Neural progenitor cell (in vitro differentiated cells): ENCODE measurements at regions not wholly inside any gene's neighbourhood (a gene's known extent, or its start where the extent isn't known, plus 50 kb on each side); places are given as distances from the start of the nearest gene placed in this dataset.

ENCODE experiments used
- EZH2 ChIP-seq: fragments of 200-600 bp; sonication (generic); IDR thresholded peaks from 2 replicates; pipeline ENCODE4 v1.6.1; 2017; ENCODE audit warnings: antibody characterized with exemption, mild to moderate bottlenecking, moderate library complexity
- TF ChIP-seq, protein P1 (sequence below): fragments of 200-600 bp; sonication (generic); IDR thresholded peaks from 2 replicates; pipeline ENCODE4 v1.5.1; 2017; ENCODE audit warnings: antibody characterized with exemption, mild to moderate bottlenecking

DNA sequence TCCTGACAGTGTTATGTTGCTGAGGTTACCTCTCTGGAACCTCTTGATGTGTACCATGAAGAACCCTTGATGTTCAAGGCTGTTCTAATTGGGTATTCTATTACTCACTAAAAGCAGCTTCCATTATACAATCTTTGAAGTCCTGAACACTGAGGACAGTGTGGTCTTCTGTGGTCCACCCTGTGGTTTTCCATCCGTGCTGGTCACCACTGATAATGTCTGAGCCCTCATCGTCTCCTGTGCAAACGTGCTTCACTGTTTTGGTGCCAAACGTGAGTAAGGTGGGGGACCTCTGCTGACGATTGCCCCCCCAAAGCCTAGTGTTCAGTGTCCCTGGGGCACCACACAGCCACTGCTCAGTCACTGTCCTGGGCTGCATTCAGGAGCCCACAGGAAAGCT, 259.7 kb upstream of the ANKRD55 start:
- TF ChIP-seq, protein P1, sequence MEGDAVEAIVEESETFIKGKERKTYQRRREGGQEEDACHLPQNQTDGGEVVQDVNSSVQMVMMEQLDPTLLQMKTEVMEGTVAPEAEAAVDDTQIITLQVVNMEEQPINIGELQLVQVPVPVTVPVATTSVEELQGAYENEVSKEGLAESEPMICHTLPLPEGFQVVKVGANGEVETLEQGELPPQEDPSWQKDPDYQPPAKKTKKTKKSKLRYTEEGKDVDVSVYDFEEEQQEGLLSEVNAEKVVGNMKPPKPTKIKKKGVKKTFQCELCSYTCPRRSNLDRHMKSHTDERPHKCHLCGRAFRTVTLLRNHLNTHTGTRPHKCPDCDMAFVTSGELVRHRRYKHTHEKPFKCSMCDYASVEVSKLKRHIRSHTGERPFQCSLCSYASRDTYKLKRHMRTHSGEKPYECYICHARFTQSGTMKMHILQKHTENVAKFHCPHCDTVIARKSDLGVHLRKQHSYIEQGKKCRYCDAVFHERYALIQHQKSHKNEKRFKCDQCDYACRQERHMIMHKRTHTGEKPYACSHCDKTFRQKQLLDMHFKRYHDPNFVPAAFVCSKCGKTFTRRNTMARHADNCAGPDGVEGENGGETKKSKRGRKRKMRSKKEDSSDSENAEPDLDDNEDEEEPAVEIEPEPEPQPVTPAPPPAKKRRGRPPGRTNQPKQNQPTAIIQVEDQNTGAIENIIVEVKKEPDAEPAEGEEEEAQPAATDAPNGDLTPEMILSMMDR: no peak
- TF ChIP-seq EZH2: no peak
